Colonic mucosa (tissue), 4 donors: ENCODE measurements at regions not wholly inside any gene's neighbourhood (a gene's known extent, or its start where the extent isn't known, plus 50 kb on each side); places are given as distances from the start of the nearest gene placed in this dataset.

Experiments used
- DNase-seq: peaks from one replicate; pipeline ENCODE4 v3.0.0-alpha.2; 2020
- H3K27ac ChIP-seq: fragments of 200-600 bp; one replicate; pipeline ENCODE4 v1.8.0; 2021
- H3K27me3 ChIP-seq: fragments of 200-600 bp; one replicate; pipeline ENCODE4 v1.8.0; 2021
- H3K36me3 ChIP-seq: fragments of 200-600 bp; one replicate; pipeline ENCODE4 v1.8.0; 2021
- H3K4me1 ChIP-seq: fragments of 200-600 bp; one replicate; pipeline ENCODE4 v1.8.0; 2021; ENCODE audit warnings: mild to moderate bottlenecking
- H3K4me3 ChIP-seq: fragments of 200-600 bp; one replicate; pipeline ENCODE4 v1.8.0; 2021
- H3K9ac ChIP-seq, 2 donors: one replicate each; pipeline ENCODE4 v1.7.0; 2013; ENCODE audit warnings: control low read depth in 2 of 2, low read depth in 2 of 2, low read length in 2 of 2
- H3K9me3 ChIP-seq: fragments of 200-600 bp; one replicate; pipeline ENCODE4 v1.8.0; 2021
- CTCF ChIP-seq: fragments of 200-600 bp; IDR thresholded peaks from one replicate; pipeline ENCODE4 v1.8.0; 2022; ENCODE audit warnings: antibody characterized with exemption, mild to moderate bottlenecking
- intact Hi-C: fragments of 100-400 bp; cut with DNase I; formaldehyde crosslinking; loops from one replicate; pipeline ENCODE4 v1.14.1; 2022
- donor health status: healthy.
- donor health status: DM: no; HTN: no; CAD: no.
- donor health status: DM: no; HTN: no; CAD: no.

- Histone ChIP-seq H3K4me3 (no peak overlapping the region), H3K4me1 (no peaks in the 10 kb centered on the region), H3K27ac (no peak overlapping the region), H3K27me3 (no peaks in the 10 kb centered on the region), H3K9me3 (no peaks in the 10 kb centered on the region), H3K9ac (no peak overlapping the region), H3K36me3 (no peaks in the 10 kb centered on the region)
- TF ChIP-seq CTCF = no peak
- DNase-seq = no peak
- intact Hi-C loops = no loop called here
These were observed 2053.5 kb upstream of the TENM3 start for GRCh38 chr4:180189666-180190065.

GRCh38 chr4:180190382-180190781 lies 2052.8 kb upstream of the TENM3 start:
- Histone ChIP-seq H3K4me1 (no peaks in the 10 kb centered on the region), H3K9me3 (no peaks in the 10 kb centered on the region), H3K9ac (no peak overlapping the region), H3K36me3 (no peaks in the 10 kb centered on the region), H3K27ac (no peak overlapping the region), H3K4me3 (no peak overlapping the region), H3K27me3 (no peaks in the 10 kb centered on the region)
- TF ChIP-seq CTCF = no peak
- intact Hi-C loops = no loop called here
- no peak for DNase-seq

- DNase-seq = no peak
- intact Hi-C loops = no loop called here
- no peaks in the 10 kb centered on the region for H3K9me3 ChIP-seq
- no peak for TF ChIP-seq CTCF
- no peaks in the 10 kb centered on the region for H3K4me1 ChIP-seq
- no peak overlapping the region for H3K4me3 ChIP-seq
- no peaks in the 10 kb centered on the region for H3K36me3 ChIP-seq
- no peak overlapping the region for H3K9ac ChIP-seq
- no peak overlapping the region for H3K27ac ChIP-seq
- no peaks in the 10 kb centered on the region for H3K27me3 ChIP-seq
These were observed 2045.7 kb upstream of the TENM3 start for GRCh38 chr4:180197471-180197870.

- Histone ChIP-seq H3K9me3 (no peaks in the 10 kb centered on the region), H3K36me3 (no peaks in the 10 kb centered on the region), H3K27me3 (no peaks in the 10 kb centered on the region), H3K4me1 (no peaks in the 10 kb centered on the region), H3K27ac (no peak overlapping the region), H3K4me3 (no peak overlapping the region), H3K9ac (no peak overlapping the region)
- TF ChIP-seq CTCF = no peak
- intact Hi-C loops = no loop called here
- no peak for DNase-seq
These were observed 2039.9 kb upstream of the TENM3 start for GRCh38 chr4:180203349-180203748.

- no peak for DNase-seq
- Histone ChIP-seq H3K4me1 (no peaks in the 10 kb centered on the region), H3K27me3 (no peaks in the 10 kb centered on the region), H3K4me3 (no peak overlapping the region), H3K36me3 (no peaks in the 10 kb centered on the region), H3K9ac (no peak overlapping the region), H3K9me3 (no peaks in the 10 kb centered on the region), H3K27ac (no peak overlapping the region)
- intact Hi-C loops = no loop called here
- TF ChIP-seq CTCF = no peak
These were observed 2037.9 kb upstream of the TENM3 start for GRCh38 chr4:180205276-180205675.

- Histone ChIP-seq H3K36me3 (no peaks in the 10 kb centered on the region), H3K9ac (no peak overlapping the region), H3K4me3 (no peak overlapping the region), H3K27ac (no peak overlapping the region), H3K9me3 (no peaks in the 10 kb centered on the region), H3K27me3 (no peaks in the 10 kb centered on the region), H3K4me1 (no peaks in the 10 kb centered on the region)
- TF ChIP-seq CTCF = no peak
- intact Hi-C loops = no loop called here
- no peak for DNase-seq
These were observed 2035.3 kb upstream of the TENM3 start for GRCh38 chr4:180207921-180208320.
